ENCODE measurements at regions not wholly inside any gene's neighbourhood (a gene's known extent, or its start where the extent isn't known, plus 50 kb on each side); places are given as distances from the start of the nearest gene placed in this dataset.

DNA sequence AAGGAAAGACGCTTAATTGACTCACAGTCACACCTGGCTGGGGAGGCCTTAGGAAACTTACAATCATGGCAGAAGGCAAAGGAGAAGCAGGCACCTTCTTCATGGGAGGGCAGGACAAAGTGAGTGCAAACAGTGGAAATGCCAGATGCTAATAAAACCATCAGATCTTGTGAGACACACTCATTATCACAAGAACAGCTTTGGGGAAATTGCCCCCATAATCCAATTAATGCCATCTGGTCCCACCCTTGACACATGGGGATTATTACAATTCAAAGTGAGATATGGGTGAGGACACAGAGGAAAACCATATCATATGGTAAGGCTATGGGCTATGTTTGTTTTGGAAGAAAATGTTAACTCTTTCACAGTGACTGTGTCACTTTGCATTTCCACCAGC is 1272.5 kb upstream of the CELF2 start (continued):
- TF ChIP-seq, protein P1, sequence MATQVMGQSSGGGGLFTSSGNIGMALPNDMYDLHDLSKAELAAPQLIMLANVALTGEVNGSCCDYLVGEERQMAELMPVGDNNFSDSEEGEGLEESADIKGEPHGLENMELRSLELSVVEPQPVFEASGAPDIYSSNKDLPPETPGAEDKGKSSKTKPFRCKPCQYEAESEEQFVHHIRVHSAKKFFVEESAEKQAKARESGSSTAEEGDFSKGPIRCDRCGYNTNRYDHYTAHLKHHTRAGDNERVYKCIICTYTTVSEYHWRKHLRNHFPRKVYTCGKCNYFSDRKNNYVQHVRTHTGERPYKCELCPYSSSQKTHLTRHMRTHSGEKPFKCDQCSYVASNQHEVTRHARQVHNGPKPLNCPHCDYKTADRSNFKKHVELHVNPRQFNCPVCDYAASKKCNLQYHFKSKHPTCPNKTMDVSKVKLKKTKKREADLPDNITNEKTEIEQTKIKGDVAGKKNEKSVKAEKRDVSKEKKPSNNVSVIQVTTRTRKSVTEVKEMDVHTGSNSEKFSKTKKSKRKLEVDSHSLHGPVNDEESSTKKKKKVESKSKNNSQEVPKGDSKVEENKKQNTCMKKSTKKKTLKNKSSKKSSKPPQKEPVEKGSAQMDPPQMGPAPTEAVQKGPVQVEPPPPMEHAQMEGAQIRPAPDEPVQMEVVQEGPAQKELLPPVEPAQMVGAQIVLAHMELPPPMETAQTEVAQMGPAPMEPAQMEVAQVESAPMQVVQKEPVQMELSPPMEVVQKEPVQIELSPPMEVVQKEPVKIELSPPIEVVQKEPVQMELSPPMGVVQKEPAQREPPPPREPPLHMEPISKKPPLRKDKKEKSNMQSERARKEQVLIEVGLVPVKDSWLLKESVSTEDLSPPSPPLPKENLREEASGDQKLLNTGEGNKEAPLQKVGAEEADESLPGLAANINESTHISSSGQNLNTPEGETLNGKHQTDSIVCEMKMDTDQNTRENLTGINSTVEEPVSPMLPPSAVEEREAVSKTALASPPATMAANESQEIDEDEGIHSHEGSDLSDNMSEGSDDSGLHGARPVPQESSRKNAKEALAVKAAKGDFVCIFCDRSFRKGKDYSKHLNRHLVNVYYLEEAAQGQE (IDR thresholded peaks at IDR 0.05; ENCODE audit: low read depth): no peak

DNA sequence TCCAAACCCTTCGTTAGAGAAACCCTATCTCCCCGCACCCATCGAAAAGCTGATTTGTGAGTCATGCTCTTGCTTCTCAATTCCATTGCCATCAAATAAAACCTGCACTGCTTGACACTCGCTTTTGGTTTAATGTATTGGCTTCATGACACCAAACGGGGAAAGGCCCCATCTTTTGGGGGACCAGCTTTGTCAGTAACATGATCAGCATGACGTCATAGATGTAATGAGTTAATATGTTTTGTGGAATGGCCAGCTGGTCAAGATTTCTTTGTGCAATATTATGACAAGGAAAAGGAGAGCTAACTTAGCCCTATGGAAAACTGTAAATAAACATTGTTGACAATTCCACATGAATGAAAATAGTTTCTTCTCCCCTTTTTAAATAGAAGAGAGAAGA is 1260.5 kb upstream of the CELF2 start:
- Histone ChIP-seq H3K9me2 (ENCODE audit: insufficient read depth) (no peaks in the 10 kb centered on the region), H2AFZ (ENCODE audit: low read depth, low read length, poor library complexity, severe bottlenecking) (no peak overlapping the region), H3K9ac (ENCODE audit: low read length) (no peak overlapping the region), H3K4me2 (ENCODE audit: low read length) (no peak overlapping the region), H3K4me3 (replicated peaks in 1 of 2; ENCODE audit: low read depth in 1 of 2, low read length in 2 of 2) (no peak overlapping the region), H3K27ac (ENCODE audit: low read depth, low read length) (no peak overlapping the region), H3K36me3 (ENCODE audit: control insufficient read depth in 1 of 2, insufficient read depth in 2 of 2, low read length in 2 of 2) (no peaks in the 10 kb centered on the region), H4K20me1 (ENCODE audit: insufficient read depth) (no peaks in the 10 kb centered on the region), H3K4me1 (ENCODE audit: control insufficient read depth in 1 of 2, insufficient read depth in 2 of 2, low read length in 2 of 2) (no peaks in the 10 kb centered on the region), H3K27me3 (ENCODE audit: insufficient read depth, low read length) (no peaks in the 10 kb centered on the region), H3K79me2 (ENCODE audit: insufficient read depth, low read length) (no peaks in the 10 kb centered on the region), H3K9me3 (ENCODE audit: control insufficient read depth in 1 of 2, insufficient read depth in 1 of 2, low read depth in 1 of 2, low read length in 2 of 2) (peaks cover 3 to 52% of the 10 kb centered on the region in 2 experiments; a peak in 2 of 4 replicates)
- intact Hi-C loops (cut with micrococcal nuclease): no loop called here
- no peak for DNase-seq (ENCODE audit: low read depth, low spot score)
- POLR2A ChIA-PET: no interaction called here
- RAD21 ChIA-PET (ENCODE audit: low non-redundant PET in 1 of 2, low total read pairs in 2 of 2, uncharacterized antibody in 2 of 2, unreplicated experiment in 2 of 2): no interaction called here
- CTCF ChIA-PET: no interaction called here
- BruUV-seq (replicated peaks): no TSS peak
- ATAC-seq: no peak
- TF ChIP-seq FOSL1 (IDR thresholded peaks at IDR 0.05; ENCODE audit: low read depth) (no peak), SIN3A (IDR thresholded peaks at IDR 0.05; ENCODE audit: low read depth) (no peak), YY1 (IDR thresholded peaks at IDR 0.05; ENCODE audit: extremely low read depth, insufficient replicate concordance, low read depth, low read length) (no peak), CEBPB (IDR thresholded peaks at IDR 0.05; ENCODE audit: low read depth) (no peak), ZFX (IDR thresholded peaks at IDR 0.05) (no peak), EZH2 (IDR thresholded peaks at IDR 0.05) (no peak), POLR2A (IDR thresholded peaks at IDR 0.05; ENCODE audit: borderline replicate concordance, extremely low read depth, insufficient read depth, insufficient read length) (no peak), EZH2phosphoT487 (IDR thresholded peaks at IDR 0.05; ENCODE audit: borderline replicate concordance) (no peak), SP1 (IDR thresholded peaks at IDR 0.05; ENCODE audit: low read depth) (no peak), RAD21 (IDR thresholded peaks at IDR 0.05; ENCODE audit: low read depth) (no peak), EGR1 (IDR thresholded peaks at IDR 0.05; ENCODE audit: low read depth) (no peak), CBX3 (IDR thresholded peaks at IDR 0.05; ENCODE audit: low read depth) (no peak)
- TF ChIP-seq, protein P2, sequence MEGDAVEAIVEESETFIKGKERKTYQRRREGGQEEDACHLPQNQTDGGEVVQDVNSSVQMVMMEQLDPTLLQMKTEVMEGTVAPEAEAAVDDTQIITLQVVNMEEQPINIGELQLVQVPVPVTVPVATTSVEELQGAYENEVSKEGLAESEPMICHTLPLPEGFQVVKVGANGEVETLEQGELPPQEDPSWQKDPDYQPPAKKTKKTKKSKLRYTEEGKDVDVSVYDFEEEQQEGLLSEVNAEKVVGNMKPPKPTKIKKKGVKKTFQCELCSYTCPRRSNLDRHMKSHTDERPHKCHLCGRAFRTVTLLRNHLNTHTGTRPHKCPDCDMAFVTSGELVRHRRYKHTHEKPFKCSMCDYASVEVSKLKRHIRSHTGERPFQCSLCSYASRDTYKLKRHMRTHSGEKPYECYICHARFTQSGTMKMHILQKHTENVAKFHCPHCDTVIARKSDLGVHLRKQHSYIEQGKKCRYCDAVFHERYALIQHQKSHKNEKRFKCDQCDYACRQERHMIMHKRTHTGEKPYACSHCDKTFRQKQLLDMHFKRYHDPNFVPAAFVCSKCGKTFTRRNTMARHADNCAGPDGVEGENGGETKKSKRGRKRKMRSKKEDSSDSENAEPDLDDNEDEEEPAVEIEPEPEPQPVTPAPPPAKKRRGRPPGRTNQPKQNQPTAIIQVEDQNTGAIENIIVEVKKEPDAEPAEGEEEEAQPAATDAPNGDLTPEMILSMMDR (IDR thresholded peaks at IDR 0.05 in 2 of 3, conservative IDR thresholded peaks at IDR 0.05 in 1 of 3; ENCODE audit: borderline replicate concordance in 1 of 3, insufficient read depth in 1 of 3, low read depth in 2 of 3, low read length in 2 of 3): no peak
- TF ChIP-seq, protein P1 (IDR thresholded peaks at IDR 0.05; ENCODE audit: low read depth): no peak
- TF ChIP-seq, protein P3, sequence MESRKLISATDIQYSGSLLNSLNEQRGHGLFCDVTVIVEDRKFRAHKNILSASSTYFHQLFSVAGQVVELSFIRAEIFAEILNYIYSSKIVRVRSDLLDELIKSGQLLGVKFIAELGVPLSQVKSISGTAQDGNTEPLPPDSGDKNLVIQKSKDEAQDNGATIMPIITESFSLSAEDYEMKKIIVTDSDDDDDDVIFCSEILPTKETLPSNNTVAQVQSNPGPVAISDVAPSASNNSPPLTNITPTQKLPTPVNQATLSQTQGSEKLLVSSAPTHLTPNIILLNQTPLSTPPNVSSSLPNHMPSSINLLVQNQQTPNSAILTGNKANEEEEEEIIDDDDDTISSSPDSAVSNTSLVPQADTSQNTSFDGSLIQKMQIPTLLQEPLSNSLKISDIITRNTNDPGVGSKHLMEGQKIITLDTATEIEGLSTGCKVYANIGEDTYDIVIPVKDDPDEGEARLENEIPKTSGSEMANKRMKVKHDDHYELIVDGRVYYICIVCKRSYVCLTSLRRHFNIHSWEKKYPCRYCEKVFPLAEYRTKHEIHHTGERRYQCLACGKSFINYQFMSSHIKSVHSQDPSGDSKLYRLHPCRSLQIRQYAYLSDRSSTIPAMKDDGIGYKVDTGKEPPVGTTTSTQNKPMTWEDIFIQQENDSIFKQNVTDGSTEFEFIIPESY (IDR thresholded peaks at IDR 0.05; ENCODE audit: extremely low read depth, insufficient replicate concordance, low read length): no peak

Data from HCT116 (cell line).